GM13976 (cell line): ENCODE measurements at regions not wholly inside any gene's neighbourhood (a gene's known extent, or its start where the extent isn't known, plus 50 kb on each side); places are given as distances from the start of the nearest gene placed in this dataset.

ENCODE experiments used
- DNase-seq: peaks from one replicate; pipeline ENCODE4 v3.0.0; 2012; ENCODE audit warnings: low spot score
- in situ Hi-C: fragments of 300-500 bp; cut with MboI; formaldehyde crosslinking; loops from one replicate; pipeline ENCODE4 v1.12.0; 2022; ENCODE audit warnings: low sequenced_read_pairs, mixed read lengths, inconsistent platforms; ENCODE audit not compliant: unreplicated experiment
- TF ChIP-seq, protein P1 (sequence below): IDR thresholded peaks from 2 replicates; pipeline ENCODE4 v1.5.1; 2012; ENCODE audit warnings: borderline replicate concordance, mild to moderate bottlenecking; ENCODE audit not compliant: insufficient read depth; ENCODE audit errors: extremely low read depth, missing control alignments, control extremely low read depth

GRCh38 chr20:57006411-57007170 is 259.9 kb downstream of the BMP7 start:
- DNase-seq, result no peak
- in situ Hi-C loops, result no loop called here
- TF ChIP-seq, protein P1, sequence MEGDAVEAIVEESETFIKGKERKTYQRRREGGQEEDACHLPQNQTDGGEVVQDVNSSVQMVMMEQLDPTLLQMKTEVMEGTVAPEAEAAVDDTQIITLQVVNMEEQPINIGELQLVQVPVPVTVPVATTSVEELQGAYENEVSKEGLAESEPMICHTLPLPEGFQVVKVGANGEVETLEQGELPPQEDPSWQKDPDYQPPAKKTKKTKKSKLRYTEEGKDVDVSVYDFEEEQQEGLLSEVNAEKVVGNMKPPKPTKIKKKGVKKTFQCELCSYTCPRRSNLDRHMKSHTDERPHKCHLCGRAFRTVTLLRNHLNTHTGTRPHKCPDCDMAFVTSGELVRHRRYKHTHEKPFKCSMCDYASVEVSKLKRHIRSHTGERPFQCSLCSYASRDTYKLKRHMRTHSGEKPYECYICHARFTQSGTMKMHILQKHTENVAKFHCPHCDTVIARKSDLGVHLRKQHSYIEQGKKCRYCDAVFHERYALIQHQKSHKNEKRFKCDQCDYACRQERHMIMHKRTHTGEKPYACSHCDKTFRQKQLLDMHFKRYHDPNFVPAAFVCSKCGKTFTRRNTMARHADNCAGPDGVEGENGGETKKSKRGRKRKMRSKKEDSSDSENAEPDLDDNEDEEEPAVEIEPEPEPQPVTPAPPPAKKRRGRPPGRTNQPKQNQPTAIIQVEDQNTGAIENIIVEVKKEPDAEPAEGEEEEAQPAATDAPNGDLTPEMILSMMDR, result no peak

- DNase-seq, result no peak
- TF ChIP-seq, protein P1, result no peak
- in situ Hi-C loops, result no loop called here
These were observed 259.3 kb downstream of the BMP7 start for GRCh38 chr20:57007171-57007540.

DNA sequence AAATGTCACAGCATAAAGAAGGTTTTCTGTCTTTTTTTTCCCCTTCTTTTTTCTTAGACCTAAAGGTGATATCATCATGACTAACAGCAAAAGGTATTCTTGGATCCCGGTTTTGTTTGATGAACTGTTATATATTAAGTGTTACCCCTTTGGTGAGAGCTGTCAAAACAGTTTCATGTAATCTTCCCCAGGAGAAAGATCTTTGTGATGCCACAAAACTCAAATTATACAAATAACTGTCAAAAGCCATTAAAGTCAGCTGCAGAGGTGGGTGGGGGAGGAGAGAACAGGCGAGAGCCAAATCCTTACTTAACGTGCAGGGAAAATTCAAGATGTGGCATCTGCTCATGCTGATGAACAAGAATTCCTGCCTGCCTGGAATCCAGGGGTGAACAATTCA is 258.2 kb downstream of the BMP7 start:
- TF ChIP-seq, protein P1, result no peak
- in situ Hi-C loops, result no loop called here

GRCh38 chr20:57009355-57009754 is 257.1 kb downstream of the BMP7 start:
- TF ChIP-seq, protein P1, result no peak
- DNase-seq, result no peak
- in situ Hi-C loops, result no loop called here

More for the DNA sequence above, 258.2 kb downstream of the BMP7 start:
- DNase-seq, result no peak

DNA sequence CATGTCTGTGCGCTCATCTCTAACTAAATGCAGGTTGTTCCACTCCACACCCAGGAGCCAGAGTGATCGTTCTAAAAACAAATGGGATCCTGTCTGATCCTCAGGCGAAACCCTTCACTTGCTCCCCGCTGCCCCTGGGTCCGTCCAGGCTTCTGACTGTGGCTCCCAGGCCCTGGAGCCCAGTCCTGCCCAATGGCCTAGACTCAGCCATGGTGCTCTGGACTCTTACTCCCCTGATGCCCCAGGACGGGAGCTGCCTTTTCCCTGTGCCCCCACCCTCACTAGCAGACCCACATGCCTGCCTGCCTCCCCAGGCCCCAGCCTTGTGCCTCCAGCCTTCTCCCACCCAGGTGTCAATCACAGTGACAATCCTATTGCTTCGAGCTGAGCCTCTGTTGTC is 256.7 kb downstream of the BMP7 start:
- TF ChIP-seq, protein P1, result no peak
- no peak for DNase-seq
- in situ Hi-C loops, result no loop called here

DNA sequence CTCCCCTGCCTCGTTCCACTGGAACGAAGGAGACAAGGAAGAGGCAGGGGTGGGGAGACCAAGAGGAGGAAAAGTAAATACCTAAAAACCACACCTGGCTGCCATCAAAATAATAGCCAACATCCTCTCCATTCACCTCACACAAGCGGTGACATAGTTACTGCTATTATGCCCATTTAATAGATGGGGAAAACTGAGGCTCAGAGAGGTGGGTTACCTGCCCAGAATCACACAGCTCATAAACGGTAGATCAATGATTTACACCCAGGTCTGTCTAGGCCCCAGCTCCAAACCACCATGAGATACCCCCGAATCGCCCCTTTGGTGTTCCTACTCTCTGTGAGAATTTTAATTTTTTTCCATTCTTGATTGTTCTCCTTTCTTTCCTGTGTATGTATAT is 253.8 kb downstream of the BMP7 start:
- in situ Hi-C loops, result no loop called here
- TF ChIP-seq, protein P1, result no peak
- no peak for DNase-seq
